H9 (cell line): ENCODE measurements at regions not wholly inside any gene's neighbourhood (a gene's known extent, or its start where the extent isn't known, plus 50 kb on each side); places are given as distances from the start of the nearest gene placed in this dataset.

Experiments
- DNase-seq: peaks from one replicate; pipeline ENCODE4 v3.0.0-alpha.2; 2017
- H2AFZ ChIP-seq: one replicate; pipeline ENCODE4 v1.6.1; 2013; ENCODE audit warnings: mild to moderate bottlenecking, low read length, control low read depth, moderate library complexity
- H2AK5ac ChIP-seq: 2 replicates; pipeline ENCODE4 v1.6.1; 2013; ENCODE audit warnings: low read length, control low read depth, mixed read lengths; ENCODE audit not compliant: insufficient read length
- H2BK120ac ChIP-seq: one replicate; pipeline ENCODE4 v1.6.1; 2013; ENCODE audit warnings: low read depth, mild to moderate bottlenecking, low read length, control low read depth, inconsistent platforms; ENCODE audit not compliant: poor library complexity, severe bottlenecking
- H2BK12ac ChIP-seq: 2 replicates; pipeline ENCODE4 v1.6.1; 2013; ENCODE audit warnings: low read length, control low read depth, mixed read lengths, low read depth; ENCODE audit not compliant: insufficient read length
- H2BK15ac ChIP-seq: 2 replicates; pipeline ENCODE4 v1.6.1; 2013; ENCODE audit warnings: low read depth, low read length, control low read depth
- H2BK20ac ChIP-seq: one replicate; pipeline ENCODE4 v1.6.1; 2013; ENCODE audit warnings: low read depth, mild to moderate bottlenecking, low read length, control low read depth, inconsistent platforms; ENCODE audit not compliant: poor library complexity, severe bottlenecking
- H2BK5ac ChIP-seq: 2 replicates; pipeline ENCODE4 v1.6.1; 2013; ENCODE audit warnings: low read length, control low read depth, mixed read lengths; ENCODE audit not compliant: insufficient read length
- H3K14ac ChIP-seq: 2 replicates; pipeline ENCODE4 v1.6.1; 2013; ENCODE audit warnings: low read length, control low read depth; ENCODE audit not compliant: insufficient read depth
- H3K18ac ChIP-seq: 2 replicates; pipeline ENCODE4 v1.6.1; 2013; ENCODE audit warnings: low read depth, mild to moderate bottlenecking, mixed read lengths, low read length, control low read depth; ENCODE audit not compliant: insufficient read length
- H3K23ac ChIP-seq: 2 replicates; pipeline ENCODE4 v1.6.1; 2013; ENCODE audit warnings: low read length, control low read depth, mixed read lengths, low read depth; ENCODE audit not compliant: insufficient read length
- H3K23me2 ChIP-seq: 2 replicates; pipeline ENCODE4 v1.6.1; 2013; ENCODE audit warnings: low read depth, mild to moderate bottlenecking, mixed read lengths, low read length, control low read depth; ENCODE audit not compliant: insufficient read length, poor library complexity, severe bottlenecking
- H3K27ac ChIP-seq: 2 replicates; pipeline ENCODE4 v1.5.1; 2013; ENCODE audit warnings: low read length, control low read depth, mixed read lengths, low read depth; ENCODE audit not compliant: insufficient read length
- H3K27me3 ChIP-seq: 2 replicates; pipeline ENCODE4 v1.6.1; 2013; ENCODE audit warnings: low read length, control low read depth, inconsistent platforms; ENCODE audit not compliant: insufficient read depth
- H3K4ac ChIP-seq: 2 replicates; pipeline ENCODE4 v1.6.1; 2013; ENCODE audit warnings: low read depth, mild to moderate bottlenecking, control low read depth, inconsistent platforms, low read length, moderate library complexity
- H3K4me1 ChIP-seq: 2 replicates; pipeline ENCODE4 v1.6.1; 2013; ENCODE audit warnings: low read length, control low read depth, inconsistent platforms; ENCODE audit not compliant: insufficient read depth
- H3K4me2 ChIP-seq: 2 replicates; pipeline ENCODE4 v1.6.1; 2013; ENCODE audit warnings: low read length, control low read depth, mixed read lengths; ENCODE audit not compliant: insufficient read length, insufficient read depth
- H3K56ac ChIP-seq: 2 replicates; pipeline ENCODE4 v1.6.1; 2013; ENCODE audit warnings: low read depth, mild to moderate bottlenecking, mixed read lengths, low read length, control low read depth; ENCODE audit not compliant: insufficient read length
- H3K79me1 ChIP-seq: 2 replicates; pipeline ENCODE4 v1.6.1; 2013; ENCODE audit warnings: low read depth, mild to moderate bottlenecking, moderate library complexity, low read length, control low read depth, inconsistent platforms; ENCODE audit not compliant: insufficient read depth, poor library complexity, severe bottlenecking
- H3K79me2 ChIP-seq: 2 replicates; pipeline ENCODE4 v1.6.1; 2013; ENCODE audit warnings: low read length, control low read depth, inconsistent platforms; ENCODE audit not compliant: insufficient read depth
- H3K9ac ChIP-seq: 2 replicates; pipeline ENCODE4 v1.6.1; 2013; ENCODE audit warnings: low read length, control low read depth, mixed read lengths; ENCODE audit not compliant: insufficient read length; ENCODE audit errors: extremely low read depth
- H3K9me3 ChIP-seq: one replicate; pipeline ENCODE4 v1.6.1; 2013; ENCODE audit warnings: low read depth, low read length, inconsistent platforms; ENCODE audit not compliant: control insufficient read depth
- H3T11ph ChIP-seq: one replicate; pipeline ENCODE4 v1.6.1; 2013; ENCODE audit warnings: mild to moderate bottlenecking, low read length, control low read depth, inconsistent platforms
- H4K20me1 ChIP-seq: one replicate; pipeline ENCODE4 v1.6.1; 2013; ENCODE audit not compliant: control insufficient read depth, insufficient read length, insufficient read depth
- H4K5ac ChIP-seq: 2 replicates; pipeline ENCODE4 v1.6.1; 2013; ENCODE audit warnings: low read depth, mild to moderate bottlenecking, mixed read lengths, low read length, control low read depth; ENCODE audit not compliant: insufficient read length
- H4K8ac ChIP-seq: replicated peaks from 2 replicates; pipeline ENCODE4 v1.6.1; 2013; ENCODE audit warnings: low read length, control low read depth, mixed read lengths, low read depth; ENCODE audit not compliant: insufficient read length
- H4K91ac ChIP-seq: 2 replicates; pipeline ENCODE4 v1.6.1; 2013; ENCODE audit warnings: low read depth, mild to moderate bottlenecking, moderate library complexity, mixed read lengths, low read length, control low read depth; ENCODE audit not compliant: insufficient read length
- H3K27ac Mint-ChIP-seq, 3 experiments: 2 replicates in 2 of 3; 3 replicates in 1 of 3; pipeline ENCODE4 v1.8.0; 2020 to 2021; ENCODE audit warnings: mixed read lengths in 3 of 3, mild to moderate bottlenecking in 1 of 3, moderate library complexity in 1 of 3
- H3K27me3 Mint-ChIP-seq: 2 replicates; pipeline ENCODE4 v1.8.0; 2021; ENCODE audit warnings: low read depth, mild to moderate bottlenecking, moderate library complexity, mixed read lengths
- H3K36me3 Mint-ChIP-seq, 3 experiments: 2 replicates in 2 of 3; 3 replicates in 1 of 3; pipeline ENCODE4 v1.8.0; 2020 to 2021; ENCODE audit warnings: low read depth in 3 of 3, mixed read lengths in 3 of 3; ENCODE audit not compliant: insufficient read depth in 1 of 3
- H3K4me1 Mint-ChIP-seq, 2 experiments: 2 replicates each; pipeline ENCODE4 v1.8.0; 2020; ENCODE audit warnings: mixed read lengths in 2 of 2
- H3K4me3 Mint-ChIP-seq, 2 experiments: 2 replicates in 1 of 2; 3 replicates in 1 of 2; pipeline ENCODE4 v1.8.0; 2020 to 2021; ENCODE audit warnings: mild to moderate bottlenecking in 2 of 2, mixed read lengths in 2 of 2, moderate library complexity in 1 of 2
- H3K9me3 Mint-ChIP-seq, 2 experiments: 2 replicates in 1 of 2; 3 replicates in 1 of 2; pipeline ENCODE4 v1.8.0; 2020; ENCODE audit warnings: mild to moderate bottlenecking in 2 of 2, mixed read lengths in 2 of 2, moderate library complexity in 1 of 2
- WGBS: extraction: QIAGEN DNeasy Blood & Tissue Kit; methylation state at CpG from one replicate; pipeline ENCODE4 v1.1.7; 2013; ENCODE audit warnings: missing lambda C conversion rate, low lambda C conversion rate, mixed read lengths; ENCODE audit not compliant: insufficient read length; ENCODE audit errors: extremely low coverage; 5-methylcytosine and 5-hydroxymethylcytosine counted together
- TF ChIP-seq, protein P1 (sequence below): fragments of 200-600 bp; sonication (generic); conservative IDR thresholded peaks from 3 replicates; pipeline ENCODE4 v1.8.0; 2021; ENCODE audit warnings: antibody characterized with exemption, mild to moderate bottlenecking

DNA sequence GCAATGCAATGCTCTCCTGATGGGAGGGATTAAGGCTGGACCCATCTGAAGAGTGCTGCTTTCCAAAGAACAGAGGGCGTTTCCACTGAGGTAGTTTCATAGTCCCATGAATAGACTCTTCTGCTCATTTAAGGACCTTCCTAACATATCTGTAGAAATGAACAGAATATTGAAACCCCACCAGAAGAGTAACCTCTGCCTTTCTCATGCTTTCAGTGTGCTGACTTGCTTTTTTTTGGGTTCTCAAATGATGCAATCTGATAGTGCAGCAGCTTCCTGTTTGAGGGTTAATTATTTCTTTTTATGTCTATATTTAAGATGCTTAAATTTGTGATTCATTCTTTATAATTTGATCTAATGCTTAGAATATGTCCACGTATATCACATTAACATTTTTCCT is 82.2 kb downstream of the GATA3 start:
- no peak overlapping the region for H2AK5ac ChIP-seq
- H3T11ph ChIP-seq, result no peak overlapping the region
- H3K79me1 ChIP-seq, result no peaks in the 10 kb centered on the region
- H2BK5ac ChIP-seq, result no peak overlapping the region
- TF ChIP-seq, protein P1, sequence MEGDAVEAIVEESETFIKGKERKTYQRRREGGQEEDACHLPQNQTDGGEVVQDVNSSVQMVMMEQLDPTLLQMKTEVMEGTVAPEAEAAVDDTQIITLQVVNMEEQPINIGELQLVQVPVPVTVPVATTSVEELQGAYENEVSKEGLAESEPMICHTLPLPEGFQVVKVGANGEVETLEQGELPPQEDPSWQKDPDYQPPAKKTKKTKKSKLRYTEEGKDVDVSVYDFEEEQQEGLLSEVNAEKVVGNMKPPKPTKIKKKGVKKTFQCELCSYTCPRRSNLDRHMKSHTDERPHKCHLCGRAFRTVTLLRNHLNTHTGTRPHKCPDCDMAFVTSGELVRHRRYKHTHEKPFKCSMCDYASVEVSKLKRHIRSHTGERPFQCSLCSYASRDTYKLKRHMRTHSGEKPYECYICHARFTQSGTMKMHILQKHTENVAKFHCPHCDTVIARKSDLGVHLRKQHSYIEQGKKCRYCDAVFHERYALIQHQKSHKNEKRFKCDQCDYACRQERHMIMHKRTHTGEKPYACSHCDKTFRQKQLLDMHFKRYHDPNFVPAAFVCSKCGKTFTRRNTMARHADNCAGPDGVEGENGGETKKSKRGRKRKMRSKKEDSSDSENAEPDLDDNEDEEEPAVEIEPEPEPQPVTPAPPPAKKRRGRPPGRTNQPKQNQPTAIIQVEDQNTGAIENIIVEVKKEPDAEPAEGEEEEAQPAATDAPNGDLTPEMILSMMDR, result no peak
- peaks cover 15% of the 10 kb centered on the region for H3K27me3 Mint-ChIP-seq
- H3K4me1 ChIP-seq, result no peaks in the 10 kb centered on the region
- H4K91ac ChIP-seq, result no peak overlapping the region
- DNase-seq, result no peak
- no peak overlapping the region for H3K4me2 ChIP-seq
- H2BK12ac ChIP-seq, result no peak overlapping the region
- H3K23ac ChIP-seq, result no peak overlapping the region
- H3K27ac Mint-ChIP-seq, result no peak overlapping the region
- no peaks in the 10 kb centered on the region for H4K20me1 ChIP-seq
- H2BK20ac ChIP-seq, result no peak overlapping the region
- no peak overlapping the region for H3K4me3 Mint-ChIP-seq
- H3K79me2 ChIP-seq, result no peaks in the 10 kb centered on the region
- H3K14ac ChIP-seq, result no peak overlapping the region
- no peak overlapping the region for H3K9ac ChIP-seq
- no peak overlapping the region for H4K5ac ChIP-seq
- no peaks in the 10 kb centered on the region for H3K9me3 ChIP-seq
- H3K56ac ChIP-seq, result no peak overlapping the region
- no peak overlapping the region for H4K8ac ChIP-seq
- H3K27ac ChIP-seq, result no peak overlapping the region
- peaks cover 0 to 2% of the 10 kb centered on the region in 2 experiments; a peak in 2 of 5 replicates for H3K9me3 Mint-ChIP-seq
- no peaks in the 10 kb centered on the region; a peak in 1 of 7 replicates for H3K36me3 Mint-ChIP-seq
- peaks cover 0 to 2% of the 10 kb centered on the region in 2 experiments; a peak in 1 of 4 replicates for H3K4me1 Mint-ChIP-seq
- no peak overlapping the region for H2AFZ ChIP-seq
- H2BK15ac ChIP-seq, result no peak overlapping the region
- no CpG with 5 or more reads among the region's 2 CpGs for WGBS
- H3K23me2 ChIP-seq, result no peaks in the 10 kb centered on the region
- H3K27me3 ChIP-seq, result no peaks in the 10 kb centered on the region
- no peak overlapping the region for H3K18ac ChIP-seq
- no peak overlapping the region for H3K4ac ChIP-seq
- H2BK120ac ChIP-seq, result no peak overlapping the region
